H1 (cell line): ENCODE measurements at regions not wholly inside any gene's neighbourhood (a gene's known extent, or its start where the extent isn't known, plus 50 kb on each side); places are given as distances from the start of the nearest gene placed in this dataset.

Source experiments
- CTCF ChIA-PET: fragments of 300-600 bp; sonication (Branson Sonifier 250); formaldehyde crosslinking; loops from one replicate; lab custom pipeline; 2021; ENCODE audit not compliant: partially characterized antibody; lab: Charles Lee
- POLR2A ChIA-PET: fragments of 300-600 bp; sonication (Branson Sonifier 250); formaldehyde crosslinking; loops from one replicate; lab custom pipeline; 2021; ENCODE audit warnings: inconsistent platforms; ENCODE audit not compliant: partially characterized antibody; lab: Charles Lee
- DNase-seq, 2 experiments: peaks; one replicate each; pipeline versions ENCODE4 v3.0.0 to v3.0.0-alpha.2; 2010 to 2022; ENCODE audit warnings: low spot score in 2 of 2, low read depth in 1 of 2, mixed read lengths in 1 of 2
- FAIRE-seq: peaks from 2 replicates; lab custom pipeline; 2011; peaks lifted over from hg19 to GRCh38; lab: Jason Lieb, UNC
- H2AFZ ChIP-seq: 2 replicates; pipeline ENCODE4 v1.8.1; 2012; ENCODE audit warnings: low read length, inconsistent platforms
- H2AK5ac ChIP-seq: 2 replicates; pipeline ENCODE4 v1.6.1; 2013; ENCODE audit warnings: low read depth, low read length
- H2BK120ac ChIP-seq: replicated peaks from 2 replicates; pipeline ENCODE3; 2013; ENCODE audit warnings: low read depth, low read length, inconsistent platforms
- H2BK12ac ChIP-seq: 2 replicates; pipeline ENCODE4 v1.6.1; 2013; ENCODE audit warnings: low read depth, low read length
- H2BK15ac ChIP-seq: 2 replicates; pipeline ENCODE4 v1.6.1; 2013; ENCODE audit warnings: low read length
- H2BK20ac ChIP-seq: 2 replicates; pipeline ENCODE4 v1.6.1; 2013; ENCODE audit warnings: low read length
- H2BK5ac ChIP-seq: 2 replicates; pipeline ENCODE4 v1.6.1; 2013; ENCODE audit warnings: low read depth, low read length
- H3K14ac ChIP-seq: 2 replicates; pipeline ENCODE4 v1.6.1; 2013; ENCODE audit warnings: inconsistent platforms; ENCODE audit not compliant: insufficient read length
- H3K18ac ChIP-seq: 2 replicates; pipeline ENCODE4 v1.6.1; 2013; ENCODE audit warnings: low read length; ENCODE audit errors: extremely low read depth
- H3K23ac ChIP-seq: 2 replicates; pipeline ENCODE4 v1.6.1; 2013; ENCODE audit warnings: inconsistent platforms; ENCODE audit not compliant: insufficient read length
- H3K23me2 ChIP-seq: 2 replicates; pipeline ENCODE4 v1.6.1; 2013; ENCODE audit warnings: low read depth, low read length
- H3K27ac ChIP-seq: 2 replicates; pipeline ENCODE4 v1.6.1; 2011; ENCODE audit warnings: low read depth, low read length, inconsistent platforms
- H3K27me3 ChIP-seq, 4 experiments: replicated peaks in 1 of 4; 1 replicate in 1 of 4; 2 replicates in 3 of 4; pipeline versions ENCODE4 v1.6.1 to v1.8.1; 2011 to 2013; ENCODE audit warnings: low read length in 3 of 4, mild to moderate bottlenecking in 3 of 4, inconsistent platforms in 2 of 4, mixed read lengths in 2 of 4, moderate library complexity in 1 of 4; ENCODE audit not compliant: control insufficient read depth in 3 of 4, insufficient read depth in 3 of 4; ENCODE audit errors: extremely low read depth in 1 of 4
- H3K36me3 ChIP-seq, 4 experiments: 2 replicates each; pipeline versions ENCODE4 v1.6.1 to v1.8.1; 2011 to 2013; ENCODE audit warnings: mild to moderate bottlenecking in 4 of 4, low read length in 3 of 4, moderate library complexity in 2 of 4, control low read depth in 1 of 4, inconsistent platforms in 1 of 4; ENCODE audit not compliant: insufficient read depth in 4 of 4, control insufficient read depth in 2 of 4
- H3K4ac ChIP-seq: replicated peaks from 2 replicates; pipeline ENCODE3; 2013; ENCODE audit warnings: low read length, low read depth, mixed read lengths, inconsistent platforms; ENCODE audit not compliant: insufficient read length
- H3K4me1 ChIP-seq, 4 experiments: replicated peaks in 1 of 4; 1 replicate in 1 of 4; 2 replicates in 3 of 4; pipeline versions ENCODE4 v1.6.1 to v1.8.1; 2011 to 2013; ENCODE audit warnings: low read length in 3 of 4, inconsistent platforms in 2 of 4, mixed read lengths in 1 of 4; ENCODE audit not compliant: insufficient read depth in 4 of 4, control insufficient read depth in 3 of 4
- H3K4me2 ChIP-seq, 2 experiments: 2 replicates each; pipeline versions ENCODE4 v1.6.1 to v1.8.1; 2011 to 2013; ENCODE audit warnings: low read depth in 2 of 2, low read length in 2 of 2, control low read depth in 1 of 2, inconsistent platforms in 1 of 2, mild to moderate bottlenecking in 1 of 2; ENCODE audit not compliant: insufficient read depth in 1 of 2
- H3K4me3 ChIP-seq, 4 experiments: fragments of 200-600, 300-600 bp in 1 of 4; sonication (generic), shearing (Covaris generic), sonication (Bioruptor Twin) in 1 of 4; 2 replicates each; pipeline versions ENCODE4 v1.5.1 to v1.8.1; 2011 to 2016; ENCODE audit warnings: low read length in 4 of 4, low read depth in 3 of 4, control low read depth in 2 of 4, inconsistent platforms in 2 of 4, mild to moderate bottlenecking in 2 of 4, mixed read lengths in 1 of 4, moderate library complexity in 1 of 4; ENCODE audit not compliant: insufficient read depth in 2 of 4; ENCODE audit errors: extremely low read depth in 1 of 4
- H3K56ac ChIP-seq: replicated peaks from 2 replicates; pipeline ENCODE3; 2013; ENCODE audit warnings: low read depth, mild to moderate bottlenecking, mixed read lengths, low read length, inconsistent platforms; ENCODE audit not compliant: insufficient read length
- H3K79me1 ChIP-seq: 2 replicates; pipeline ENCODE4 v1.6.1; 2013; ENCODE audit warnings: low read depth, low read length, control low read depth
- H3K79me2 ChIP-seq, 2 experiments: 2 replicates each; pipeline versions ENCODE4 v1.6.1 to v1.8.1; 2012 to 2013; ENCODE audit warnings: low read length in 2 of 2, mild to moderate bottlenecking in 2 of 2, inconsistent platforms in 1 of 2; ENCODE audit not compliant: insufficient read depth in 2 of 2, control insufficient read depth in 1 of 2
- H3K9ac ChIP-seq, 4 experiments: replicated peaks in 1 of 4; 1 replicate in 1 of 4; 2 replicates in 3 of 4; pipeline versions ENCODE4 v1.6.1 to v1.8.1; 2011 to 2013; ENCODE audit warnings: low read depth in 3 of 4, low read length in 3 of 4, control low read depth in 2 of 4, mild to moderate bottlenecking in 2 of 4, moderate library complexity in 2 of 4, inconsistent platforms in 1 of 4; ENCODE audit errors: extremely low read depth in 1 of 4
- H3K9me3 ChIP-seq, 2 experiments: 2 replicates each; pipeline versions ENCODE4 v1.6.1 to v1.8.1; 2012 to 2013; ENCODE audit warnings: mild to moderate bottlenecking in 2 of 2, moderate library complexity in 2 of 2, control low read depth in 1 of 2, inconsistent platforms in 1 of 2, low read depth in 1 of 2, low read length in 1 of 2, mixed read lengths in 1 of 2; ENCODE audit not compliant: insufficient read depth in 2 of 2
- H4K20me1 ChIP-seq, 2 experiments: replicated peaks in 1 of 2; 2 replicates each; pipeline versions ENCODE3 to v1.8.1; 2011 to 2013; ENCODE audit warnings: inconsistent platforms in 2 of 2, low read length in 2 of 2, mild to moderate bottlenecking in 1 of 2; ENCODE audit not compliant: insufficient read depth in 2 of 2, control insufficient read depth in 1 of 2
- H4K5ac ChIP-seq: 2 replicates; pipeline ENCODE4 v1.6.1; 2013; ENCODE audit warnings: low read length, low read depth, mixed read lengths, inconsistent platforms; ENCODE audit not compliant: insufficient read length
- H4K8ac ChIP-seq: 2 replicates; pipeline ENCODE4 v1.8.0; 2013; ENCODE audit warnings: mild to moderate bottlenecking, moderate library complexity, low read length, inconsistent platforms; ENCODE audit not compliant: insufficient read depth; ENCODE audit errors: extremely low read depth
- H4K91ac ChIP-seq: replicated peaks from 2 replicates; pipeline ENCODE3; 2013; ENCODE audit warnings: low read length, mixed read lengths, inconsistent platforms; ENCODE audit not compliant: insufficient read length
- JUN ChIP-seq: IDR thresholded peaks from 2 replicates; pipeline ENCODE4 v1.6.1; 2011; ENCODE audit warnings: low read depth, mild to moderate bottlenecking, improper control_type of control experiment, low read length
- WGBS, 2 experiments: shearing (Covaris generic) in 1 of 2; methylation state at CpG; one replicate each; pipeline versions ENCODE4 v1.1.6 to v1.1.7; 2013 to 2015; ENCODE audit warnings: low lambda C conversion rate in 2 of 2, mixed read lengths in 2 of 2, inconsistent platforms in 1 of 2, low coverage in 1 of 2, missing lambda C conversion rate in 1 of 2; ENCODE audit not compliant: insufficient replicate concordance in 2 of 2, insufficient coverage in 1 of 2, insufficient read length in 1 of 2; ENCODE audit errors: extremely low coverage in 1 of 2, missing lambda C conversion rate in 1 of 2; 5-methylcytosine and 5-hydroxymethylcytosine counted together

GRCh38 chr1:62928885-62929284 lies 145.0 kb downstream of the ATG4C start:
- Histone ChIP-seq H4K91ac (no peak overlapping the region), H4K20me1 (no peaks in the 10 kb centered on the region), H3K79me2 (no peaks in the 10 kb centered on the region), H3K4me1 (no peaks in the 10 kb centered on the region), H2AFZ (no peak overlapping the region), H3K27me3 (no peaks in the 10 kb centered on the region; a peak in 1 of 7 replicates), H2AK5ac (no peak overlapping the region), H2BK12ac (no peak overlapping the region), H3K23ac (no peak overlapping the region), H3K9ac (no peak overlapping the region), H3K18ac (no peak overlapping the region), H3K4me2 (no peak overlapping the region), H3K27ac (no peak overlapping the region), H4K8ac (no peak overlapping the region), H3K79me1 (no peaks in the 10 kb centered on the region), H3K23me2 (no peaks in the 10 kb centered on the region), H2BK120ac (no peak overlapping the region), H2BK15ac (no peak overlapping the region), H2BK20ac (no peak overlapping the region), H4K5ac (no peak overlapping the region), H3K4me3 (no peak overlapping the region), H3K36me3 (no peaks in the 10 kb centered on the region), H3K4ac (no peak overlapping the region), H2BK5ac (no peak overlapping the region), H3K56ac (no peak overlapping the region), H3K14ac (no peak overlapping the region), H3K9me3 (no peaks in the 10 kb centered on the region)
- TF ChIP-seq JUN = no peak
- CTCF ChIA-PET = interaction anchor here (1.9 kb wide), 1 partner anchor 23 kb away, joined by 6 read pairs; no protein-coding TSS in a partner anchor
- no peak for FAIRE-seq
- no peak for DNase-seq
- 83% methylated on average over 4 of the region's 4 CpGs; no CpG with 5 or more reads in 1 of the 2 experiments for WGBS, 2 experiments
- POLR2A ChIA-PET = no interaction called here
